ENCODE measurements at regions not wholly inside any gene's neighbourhood (a gene's known extent, or its start where the extent isn't known, plus 50 kb on each side); places are given as distances from the start of the nearest gene placed in this dataset.

GRCh38 chr13:111860231-111860552 lies 206.8 kb upstream of the SOX1 start:
- no peak for TF ChIP-seq CTCF (IDR thresholded peaks at IDR 0.05)
- TF ChIP-seq POLR2A (IDR thresholded peaks at IDR 0.05), result no peak

Measured in suprapubic skin (tissue), 3 donors.